ENCODE measurements at regions not wholly inside any gene's neighbourhood (a gene's known extent, or its start where the extent isn't known, plus 50 kb on each side); places are given as distances from the start of the nearest gene placed in this dataset.
"Not testable (repeated sequence)": the region's sequence is repeated elsewhere in the genome, so short reads cannot be mapped to it uniquely, and the experiment has no call there.

DNA sequence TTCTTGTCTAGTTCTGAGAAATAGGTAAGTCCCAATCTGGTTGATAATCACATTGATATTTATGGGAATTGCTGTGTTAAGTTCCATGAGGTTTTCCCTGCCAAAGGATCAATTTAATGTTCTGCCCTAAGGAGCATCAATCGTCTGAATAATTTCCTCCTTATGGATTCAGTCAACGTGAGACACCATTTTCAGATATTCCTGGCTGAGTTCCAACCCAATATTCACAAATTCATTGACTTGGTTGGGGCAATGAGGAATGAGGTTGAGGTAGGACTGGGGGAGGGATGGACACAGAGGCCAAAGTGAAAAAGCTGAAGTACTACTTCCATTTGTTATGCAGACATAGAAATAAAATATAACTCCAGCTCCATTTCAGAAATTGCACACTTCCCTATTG lies 99.1 kb downstream of the ZNF622 start:
- no peak for DNase-seq (ENCODE audit: low read depth, low spot score)
- ChIA-PET POLR2A (no interaction called here), CTCF (no interaction called here)

DNA sequence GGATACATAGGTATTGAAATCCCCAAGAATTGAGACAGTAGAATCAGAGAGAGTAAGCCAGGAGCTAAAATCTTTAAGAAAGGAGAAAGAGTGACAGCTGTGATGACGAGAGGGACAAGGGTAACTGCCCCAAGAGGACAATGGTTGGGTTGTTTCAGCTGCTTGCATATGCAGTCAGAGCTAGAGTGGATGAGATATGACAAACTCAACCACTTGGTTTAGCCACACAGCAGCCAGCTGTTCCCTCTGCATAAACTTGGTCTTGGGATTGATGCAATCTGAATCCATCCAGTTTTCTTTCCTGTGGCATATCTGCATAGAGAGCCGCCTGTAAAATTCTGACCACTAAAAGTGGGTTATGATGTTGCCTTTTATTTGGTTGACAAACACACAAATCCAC lies 100.7 kb downstream of the ZNF622 start:
- Histone ChIP-seq H3K27ac (ENCODE audit: low read depth, low read length) (no peak overlapping the region), H3K4me3 (ENCODE audit: low read depth, low read length) (no peak overlapping the region), H3K27me3 (ENCODE audit: control insufficient read depth, insufficient read depth, low read length) (no peaks in the 10 kb centered on the region), H3K9me3 (ENCODE audit: control insufficient read depth, insufficient read depth, low read length) (no peaks in the 10 kb centered on the region)
- no peak for DNase-seq (ENCODE audit: low read depth, low spot score)
- TF ChIP-seq, protein P1, sequence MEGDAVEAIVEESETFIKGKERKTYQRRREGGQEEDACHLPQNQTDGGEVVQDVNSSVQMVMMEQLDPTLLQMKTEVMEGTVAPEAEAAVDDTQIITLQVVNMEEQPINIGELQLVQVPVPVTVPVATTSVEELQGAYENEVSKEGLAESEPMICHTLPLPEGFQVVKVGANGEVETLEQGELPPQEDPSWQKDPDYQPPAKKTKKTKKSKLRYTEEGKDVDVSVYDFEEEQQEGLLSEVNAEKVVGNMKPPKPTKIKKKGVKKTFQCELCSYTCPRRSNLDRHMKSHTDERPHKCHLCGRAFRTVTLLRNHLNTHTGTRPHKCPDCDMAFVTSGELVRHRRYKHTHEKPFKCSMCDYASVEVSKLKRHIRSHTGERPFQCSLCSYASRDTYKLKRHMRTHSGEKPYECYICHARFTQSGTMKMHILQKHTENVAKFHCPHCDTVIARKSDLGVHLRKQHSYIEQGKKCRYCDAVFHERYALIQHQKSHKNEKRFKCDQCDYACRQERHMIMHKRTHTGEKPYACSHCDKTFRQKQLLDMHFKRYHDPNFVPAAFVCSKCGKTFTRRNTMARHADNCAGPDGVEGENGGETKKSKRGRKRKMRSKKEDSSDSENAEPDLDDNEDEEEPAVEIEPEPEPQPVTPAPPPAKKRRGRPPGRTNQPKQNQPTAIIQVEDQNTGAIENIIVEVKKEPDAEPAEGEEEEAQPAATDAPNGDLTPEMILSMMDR (IDR thresholded peaks at IDR 0.05; ENCODE audit: low read depth, low read length), result no peak
- ChIA-PET POLR2A (interaction anchor here (0.6 kb wide), 1 partner anchor 10 kb away, joined by 12 read pairs; no protein-coding TSS in a partner anchor), CTCF (no interaction called here)

More for the DNA sequence above, 99.1 kb downstream of the ZNF622 start:
- Histone ChIP-seq H3K9me3 (ENCODE audit: control insufficient read depth, insufficient read depth, low read length) (no peaks in the 10 kb centered on the region), H3K27me3 (ENCODE audit: control insufficient read depth, insufficient read depth, low read length) (no peaks in the 10 kb centered on the region), H3K27ac (ENCODE audit: low read depth, low read length) (no peak overlapping the region), H3K4me3 (ENCODE audit: low read depth, low read length) (no peak overlapping the region)
- TF ChIP-seq, protein P1 (IDR thresholded peaks at IDR 0.05; ENCODE audit: low read depth, low read length), result no peak

DNA sequence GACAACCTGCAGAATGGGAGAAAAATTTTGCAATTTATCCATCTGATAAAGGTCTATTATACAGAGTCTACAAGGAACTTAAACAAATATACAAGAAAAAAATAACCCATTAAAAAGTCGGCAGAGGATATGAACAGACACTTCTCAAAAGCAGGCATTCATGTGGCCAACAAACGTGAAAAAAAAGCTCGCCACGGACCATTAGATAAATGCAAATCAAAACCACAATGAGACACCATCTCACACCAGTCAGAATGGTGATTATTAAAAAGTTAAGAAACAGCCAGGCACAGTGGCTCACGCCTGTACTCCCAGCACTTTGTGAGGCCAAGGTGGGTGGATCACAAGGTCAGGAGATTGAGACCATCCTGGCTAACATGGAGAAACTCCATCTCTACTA lies 112.2 kb downstream of the ZNF622 start:
- H3K9me3 ChIP-seq (ENCODE audit: control insufficient read depth, insufficient read depth, low read length); H3K4me3 ChIP-seq (ENCODE audit: low read depth, low read length); H3K27me3 ChIP-seq (ENCODE audit: control insufficient read depth, insufficient read depth, low read length); POLR2A ChIA-PET; CTCF ChIA-PET; DNase-seq (ENCODE audit: low read depth, low spot score); H3K27ac ChIP-seq (ENCODE audit: low read depth, low read length): not testable (repeated sequence)

DNA sequence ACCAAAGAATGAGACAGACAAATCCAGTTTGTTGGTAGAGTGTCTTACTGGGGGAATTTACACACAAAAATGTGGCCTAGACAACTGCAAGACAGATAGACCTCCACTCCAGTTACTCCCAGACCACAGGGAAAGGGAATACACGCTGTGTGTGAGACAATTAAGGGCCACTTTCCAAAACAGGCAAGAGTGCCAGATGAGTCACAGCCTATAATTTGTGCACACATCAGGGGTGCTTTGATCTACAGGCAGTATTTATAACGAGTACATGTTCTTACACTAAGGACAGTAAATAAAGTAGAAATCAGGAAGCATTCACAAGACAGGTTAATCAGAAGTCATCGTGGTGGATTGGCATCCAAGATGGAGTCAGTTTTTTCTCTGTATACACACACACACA lies 114.8 kb downstream of the ZNF622 start:
- DNase-seq (ENCODE audit: low read depth, low spot score), result no peak
- TF ChIP-seq, protein P1 (IDR thresholded peaks at IDR 0.05; ENCODE audit: low read depth, low read length), result no peak
- Histone ChIP-seq H3K27me3 (ENCODE audit: control insufficient read depth, insufficient read depth, low read length) (no peaks in the 10 kb centered on the region), H3K4me3 (ENCODE audit: low read depth, low read length) (no peak overlapping the region), H3K9me3 (ENCODE audit: control insufficient read depth, insufficient read depth, low read length) (no peaks in the 10 kb centered on the region), H3K27ac (ENCODE audit: low read depth, low read length) (no peak overlapping the region)
- POLR2A ChIA-PET, result no interaction called here
- CTCF ChIA-PET, result no interaction called here

DNA sequence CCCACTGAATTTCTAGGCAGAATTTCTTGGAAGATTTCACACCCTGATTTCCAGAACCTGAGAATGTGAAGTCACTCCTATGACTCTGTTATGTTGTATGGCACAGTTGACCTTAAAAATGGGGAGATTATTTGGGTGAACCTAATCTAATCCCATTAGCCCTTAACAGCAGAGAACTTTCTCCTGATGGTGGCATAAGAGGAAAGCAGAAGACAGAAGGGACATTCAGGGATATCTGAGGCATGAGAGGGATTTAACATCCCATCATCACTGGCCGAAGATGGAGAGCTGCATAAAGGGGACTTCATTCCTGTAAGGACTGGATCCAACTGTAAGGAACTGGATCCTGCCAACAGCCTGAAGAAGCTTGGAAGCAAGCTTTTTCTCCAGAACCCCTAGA lies 119.2 kb downstream of the ZNF622 start:
- Histone ChIP-seq H3K27me3 (ENCODE audit: control insufficient read depth, insufficient read depth, low read length) (no peaks in the 10 kb centered on the region), H3K4me3 (ENCODE audit: low read depth, low read length) (no peak overlapping the region), H3K9me3 (ENCODE audit: control insufficient read depth, insufficient read depth, low read length) (no peaks in the 10 kb centered on the region), H3K27ac (ENCODE audit: low read depth, low read length) (no peak overlapping the region)
- no peak for DNase-seq (ENCODE audit: low read depth, low spot score)
- ChIA-PET CTCF (no interaction called here), POLR2A (no interaction called here)
- TF ChIP-seq, protein P1 (IDR thresholded peaks at IDR 0.05; ENCODE audit: low read depth, low read length), result no peak

DNA sequence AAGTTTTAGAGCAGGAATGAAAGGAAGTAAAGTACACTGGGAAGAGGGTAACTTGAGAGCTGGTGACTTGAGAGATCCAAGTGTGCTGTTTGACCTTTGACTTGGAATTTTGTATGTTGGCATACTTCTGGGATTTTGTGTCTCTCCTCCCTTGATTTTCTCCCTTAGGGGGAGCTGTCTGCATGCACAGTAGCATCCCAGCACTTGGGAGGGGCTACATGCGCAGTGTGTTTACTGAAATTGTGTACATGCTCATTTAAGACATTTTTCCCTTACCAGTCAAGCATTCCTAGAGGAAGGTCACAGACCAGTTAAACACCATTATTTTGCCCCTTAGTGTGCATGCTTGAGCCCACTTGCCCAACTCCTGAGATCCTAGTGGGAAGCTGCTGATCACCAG lies 120.1 kb downstream of the ZNF622 start:
- POLR2A ChIA-PET, result no interaction called here
- no peak for DNase-seq (ENCODE audit: low read depth, low spot score)
- Histone ChIP-seq H3K9me3 (ENCODE audit: control insufficient read depth, insufficient read depth, low read length) (no peaks in the 10 kb centered on the region), H3K27ac (ENCODE audit: low read depth, low read length) (no peak overlapping the region), H3K4me3 (ENCODE audit: low read depth, low read length) (no peak overlapping the region), H3K27me3 (ENCODE audit: control insufficient read depth, insufficient read depth, low read length) (no peaks in the 10 kb centered on the region)
- TF ChIP-seq, protein P1 (IDR thresholded peaks at IDR 0.05; ENCODE audit: low read depth, low read length), result 0 out of 2 replicates have a peak, but pooled peaks have one; percentile 8
- CTCF ChIA-PET, result no interaction called here
